C4-2B (cell line): ENCODE measurements at regions not wholly inside any gene's neighbourhood (a gene's known extent, or its start where the extent isn't known, plus 50 kb on each side); places are given as distances from the start of the nearest gene placed in this dataset.

Source experiments
- CTCF ChIP-seq: fragments of 450-650 bp; conservative IDR thresholded peaks from 2 replicates; pipeline ENCODE4 v1.5.1; 2017; ENCODE audit warnings: mild to moderate bottlenecking
- ZFX ChIP-seq: fragments of 450-650 bp; IDR thresholded peaks from 2 replicates; pipeline ENCODE4 v1.6.1; 2017

- TF ChIP-seq CTCF: no peak
- no peak for TF ChIP-seq ZFX
These were observed 439.5 kb upstream of the NRP1 start for GRCh38 chr10:33773886-33774480.
